ENCODE measurements at regions not wholly inside any gene's neighbourhood (a gene's known extent, or its start where the extent isn't known, plus 50 kb on each side); places are given as distances from the start of the nearest gene placed in this dataset.
"Not testable (repeated sequence)": the region's sequence is repeated elsewhere in the genome, so short reads cannot be mapped to it uniquely, and the experiment has no call there.

DNA sequence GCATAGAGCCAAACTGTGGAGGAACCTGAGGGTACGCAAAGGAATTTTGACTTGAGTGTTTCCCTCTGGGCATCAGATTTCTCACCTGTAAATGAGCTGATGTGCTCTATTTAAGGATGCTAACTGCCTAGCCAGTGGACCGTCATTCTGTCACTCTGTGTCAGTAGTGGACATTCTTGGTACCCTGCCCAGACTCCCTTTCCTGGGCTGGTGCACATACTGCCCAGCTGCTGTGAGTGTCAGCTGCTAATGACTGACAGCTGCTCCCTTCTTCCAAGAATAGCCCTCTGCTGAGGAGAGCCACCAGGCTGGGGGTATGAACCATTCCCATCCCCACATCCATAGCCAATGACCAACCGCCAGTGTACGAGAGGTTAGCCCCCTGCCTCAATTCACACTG is 193.1 kb upstream of the DAB1 start:
- DNase-seq, result no peak

DNA sequence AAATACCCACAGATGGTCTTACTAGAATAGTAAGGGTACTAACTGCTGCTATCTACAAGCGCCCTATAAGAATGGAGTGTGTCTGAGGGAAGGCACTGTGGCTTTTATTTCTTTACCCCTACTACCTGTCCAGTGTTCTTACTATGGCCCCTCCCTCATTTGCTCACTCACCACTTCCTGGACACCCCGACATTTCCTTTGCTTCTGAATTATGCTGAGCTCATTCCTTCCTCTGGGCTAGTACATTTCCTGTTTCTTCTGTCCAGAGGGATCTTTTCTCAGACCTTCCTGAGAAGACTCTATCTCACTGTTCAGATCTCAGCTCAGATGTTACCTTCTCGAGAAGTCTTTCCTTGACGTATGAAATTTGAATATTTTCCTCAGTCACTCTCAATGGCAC is 192.1 kb upstream of the DAB1 start:
- DNase-seq, result no peak

DNA sequence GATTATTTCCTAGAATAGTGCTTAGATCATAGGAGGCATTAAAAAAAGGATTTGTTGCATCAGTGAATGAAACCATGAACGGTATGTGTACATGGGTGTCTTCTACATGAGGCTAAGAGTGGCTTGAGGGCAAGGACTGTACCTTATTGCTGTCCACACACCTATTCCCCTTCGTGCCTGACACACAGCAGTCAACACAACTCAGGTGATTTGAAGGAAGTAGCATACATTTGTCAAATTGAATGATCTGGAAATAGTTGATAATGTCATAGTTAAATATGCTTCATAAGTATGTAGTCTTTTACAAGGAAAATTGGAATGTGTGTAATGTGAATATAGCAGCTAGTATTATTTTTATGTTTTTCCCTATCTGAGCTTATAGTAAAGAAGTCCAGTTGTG is 189.0 kb upstream of the DAB1 start:
- DNase-seq, result no peak

DNA sequence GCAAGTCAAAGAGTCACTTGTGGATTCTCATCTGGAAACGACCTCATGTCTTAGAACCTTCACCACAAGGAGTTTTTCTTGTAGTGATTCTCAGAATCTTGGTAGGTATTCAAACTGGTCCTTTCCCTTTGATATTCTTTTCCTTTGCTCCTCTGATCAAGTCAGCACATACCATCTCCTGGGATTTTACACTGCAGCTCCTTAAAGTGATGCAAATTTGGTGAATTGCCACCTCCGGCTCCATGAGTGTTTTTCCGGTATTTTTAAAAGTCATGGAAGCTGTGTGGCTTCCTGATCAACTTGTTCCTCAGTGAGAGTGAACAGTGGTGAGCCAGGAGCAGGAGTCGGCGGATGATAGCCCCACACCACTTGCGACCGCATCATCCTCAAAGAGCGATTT is 182.1 kb upstream of the DAB1 start:
- DNase-seq, result no peak

DNA sequence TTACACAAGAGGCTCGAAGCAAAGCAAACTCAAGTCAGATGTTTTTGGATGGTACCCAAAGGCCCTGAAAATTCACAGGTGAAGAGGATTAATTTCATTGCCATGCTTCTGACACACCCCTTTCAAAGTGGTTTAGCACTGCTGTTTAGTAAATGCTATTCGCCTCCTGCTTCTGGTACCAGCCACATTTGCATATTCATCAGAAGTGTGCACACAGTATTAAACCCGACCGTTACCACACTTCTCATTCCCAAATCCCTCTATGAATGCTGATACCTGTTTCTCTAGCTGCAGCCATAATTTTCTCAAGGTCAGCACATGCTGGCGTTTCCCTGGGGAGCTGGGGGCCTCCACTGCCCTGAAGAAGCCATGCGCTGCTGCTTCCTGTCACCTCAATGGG is 179.8 kb upstream of the DAB1 start:
- DNase-seq, result no peak

DNA sequence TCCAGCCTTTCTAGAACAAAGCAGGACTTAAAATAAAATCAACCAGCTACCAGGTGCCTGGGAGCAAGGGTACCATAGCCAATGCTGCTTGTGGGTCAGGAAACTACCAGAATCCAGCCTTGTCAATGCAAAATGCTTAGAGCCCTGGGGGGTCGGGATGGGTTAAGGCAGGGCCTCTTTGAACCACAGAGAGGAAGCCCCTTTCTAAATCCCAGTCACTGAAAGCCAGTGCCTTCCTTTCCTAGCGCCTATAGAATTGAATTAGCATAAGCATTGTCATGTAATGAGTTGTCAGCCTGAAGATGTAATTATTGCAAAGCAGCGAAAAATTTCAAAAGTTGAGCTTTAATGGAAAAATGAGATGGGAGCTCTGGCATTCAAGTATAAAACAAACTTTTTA is 176.6 kb upstream of the DAB1 start:
- DNase-seq, result no peak

DNA sequence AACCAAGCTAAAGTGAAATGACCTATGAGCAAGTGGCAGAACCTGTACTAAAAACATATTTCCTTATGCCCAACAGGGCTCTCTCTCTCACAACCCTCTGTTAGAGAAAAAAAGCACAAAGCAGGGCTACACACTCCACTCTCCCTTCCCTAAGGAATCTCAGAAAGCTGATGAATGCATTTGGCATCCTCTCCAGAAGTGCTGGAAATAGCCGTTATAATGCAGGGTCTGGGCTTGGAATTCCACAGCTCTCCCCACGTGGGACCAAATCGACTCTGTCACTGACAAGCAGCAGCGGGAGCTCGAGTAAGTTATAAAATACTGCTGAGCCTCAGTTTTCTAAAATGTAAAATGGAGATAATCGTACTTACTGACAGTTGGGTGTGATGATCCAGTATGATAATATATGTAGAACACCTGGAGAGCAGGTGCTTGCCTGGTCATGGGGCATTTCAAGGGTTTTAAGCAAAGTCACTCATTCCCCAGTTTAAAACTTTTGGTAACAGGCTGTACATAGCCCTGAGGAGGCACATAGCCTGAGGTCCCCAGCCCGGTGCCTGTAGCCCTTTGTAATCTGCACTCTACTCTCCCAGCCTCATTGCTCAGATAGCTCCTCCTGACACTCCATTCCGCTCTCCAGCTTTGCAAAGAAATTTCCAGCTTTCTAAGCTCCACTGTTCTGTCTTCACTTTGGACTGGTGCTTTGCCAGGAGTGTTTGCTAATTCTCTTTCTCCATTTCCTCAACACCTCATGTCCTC is 175.6 kb upstream of the DAB1 start:
- DNase-seq, result no peak

DNA sequence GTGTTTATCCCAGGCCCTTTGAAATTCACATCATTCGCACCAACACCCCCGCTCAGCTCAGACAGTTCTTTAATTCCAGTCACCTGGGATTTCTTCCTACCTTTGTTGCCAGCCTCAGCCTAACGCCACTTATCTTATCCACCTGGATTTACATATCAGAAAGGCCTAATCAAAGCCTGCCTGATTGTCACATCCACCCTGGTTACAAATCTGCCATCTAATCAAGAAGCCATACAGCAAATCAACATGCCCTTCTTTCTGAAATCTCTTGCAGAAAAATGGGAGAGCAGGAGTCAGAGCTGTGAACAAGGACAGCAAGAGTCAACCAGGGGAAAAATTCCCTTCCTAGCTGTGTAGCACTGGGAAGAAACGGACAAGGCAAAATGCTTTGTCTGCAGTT is 173.2 kb upstream of the DAB1 start:
- DNase-seq, result no peak

DNA sequence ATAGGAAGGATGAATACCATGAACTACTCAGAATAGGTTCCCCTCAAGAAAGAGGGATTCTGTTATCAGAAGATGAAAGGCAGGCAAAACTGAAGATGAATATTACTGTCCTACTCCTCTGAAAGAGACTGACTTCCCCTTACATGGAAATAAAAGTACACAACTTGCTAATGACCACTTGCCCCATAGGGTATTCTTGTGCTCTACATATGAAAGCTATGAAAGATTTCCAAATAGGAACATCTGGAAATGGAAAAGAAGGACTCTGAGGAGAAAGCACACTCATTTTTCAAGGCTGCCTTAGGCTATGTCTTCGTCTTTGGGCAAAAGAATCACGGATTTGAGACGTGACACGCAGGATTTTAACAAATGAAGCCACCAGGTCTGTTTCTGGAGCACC is 170.1 kb upstream of the DAB1 start:
- no peak for DNase-seq

DNA sequence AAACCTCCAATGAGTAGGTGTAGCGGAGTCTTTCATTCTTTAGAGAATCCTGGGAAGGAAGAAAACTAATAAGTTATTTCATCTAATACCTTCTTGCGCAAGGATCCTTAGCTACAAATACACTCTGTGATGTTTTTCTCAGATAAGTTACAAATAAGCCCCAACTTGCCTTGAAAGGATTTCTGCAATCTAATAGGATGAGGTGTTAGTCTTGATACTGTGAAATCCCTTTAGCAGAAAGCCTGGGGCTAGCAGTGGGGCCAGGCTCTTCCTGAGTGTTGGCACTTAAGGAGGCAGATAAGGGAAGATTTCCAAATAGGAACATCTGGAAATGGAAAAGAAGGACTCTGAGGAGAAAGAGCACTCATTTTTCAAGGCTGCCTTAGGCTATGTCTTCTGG is 168.0 kb upstream of the DAB1 start:
- no peak for DNase-seq

DNA sequence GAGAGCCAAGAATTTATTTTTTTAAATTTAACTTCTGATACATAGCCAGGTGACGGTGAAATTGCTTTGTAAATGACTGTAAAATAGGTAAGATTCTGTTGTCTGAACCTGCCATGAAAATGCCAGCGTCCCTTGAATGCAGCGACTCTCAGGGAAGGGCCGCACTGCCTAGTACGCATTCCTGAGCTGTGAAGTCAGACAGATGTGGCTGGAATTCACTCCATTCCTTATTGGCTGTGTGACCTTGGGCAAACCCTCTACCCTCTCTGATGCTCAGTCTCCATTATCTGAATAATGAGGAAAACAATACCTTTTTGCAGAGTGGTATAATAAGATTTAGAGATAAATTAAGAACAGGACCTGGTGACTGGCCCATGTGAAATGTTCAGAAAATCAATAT is 167.1 kb upstream of the DAB1 start:
- no peak for DNase-seq

DNA sequence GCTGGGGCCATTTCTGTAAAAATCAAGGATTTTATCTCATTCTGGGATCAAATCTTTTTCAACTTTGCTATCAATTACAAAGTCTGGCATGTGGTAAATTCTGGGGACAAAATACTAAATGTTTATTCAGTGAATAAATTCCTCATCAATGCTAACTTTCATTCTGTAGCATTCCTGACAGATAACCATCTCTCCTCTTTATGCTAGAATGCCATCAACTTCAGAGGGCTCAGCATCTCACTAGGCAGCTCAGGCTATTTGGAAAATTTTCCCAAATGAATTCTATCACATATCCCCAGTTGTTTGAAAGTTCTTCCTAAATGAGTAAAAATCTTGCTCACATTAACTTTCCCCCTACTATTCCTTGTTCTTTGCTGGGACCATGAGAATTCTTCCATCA is 163.0 kb upstream of the DAB1 start:
- DNase-seq, result no peak

DNA sequence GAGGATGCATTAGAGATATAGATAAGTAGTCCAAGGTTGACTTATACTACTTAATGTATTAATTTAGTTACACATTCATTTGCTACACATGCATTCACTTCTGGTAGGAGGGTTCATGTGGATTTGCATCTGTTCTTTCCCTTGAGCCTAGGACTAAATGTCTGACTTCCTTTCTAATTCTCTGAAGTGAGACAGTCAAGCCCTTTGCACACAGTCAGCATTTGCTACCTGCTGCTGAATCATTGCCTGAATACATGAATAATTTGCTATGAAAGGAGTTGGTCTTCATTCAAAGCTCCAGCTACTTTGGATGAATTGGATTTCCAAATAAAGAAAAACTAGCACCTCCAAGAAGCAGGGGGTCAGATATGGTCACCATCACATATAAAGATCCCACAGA is 154.8 kb upstream of the DAB1 start:
- no peak for DNase-seq

DNA sequence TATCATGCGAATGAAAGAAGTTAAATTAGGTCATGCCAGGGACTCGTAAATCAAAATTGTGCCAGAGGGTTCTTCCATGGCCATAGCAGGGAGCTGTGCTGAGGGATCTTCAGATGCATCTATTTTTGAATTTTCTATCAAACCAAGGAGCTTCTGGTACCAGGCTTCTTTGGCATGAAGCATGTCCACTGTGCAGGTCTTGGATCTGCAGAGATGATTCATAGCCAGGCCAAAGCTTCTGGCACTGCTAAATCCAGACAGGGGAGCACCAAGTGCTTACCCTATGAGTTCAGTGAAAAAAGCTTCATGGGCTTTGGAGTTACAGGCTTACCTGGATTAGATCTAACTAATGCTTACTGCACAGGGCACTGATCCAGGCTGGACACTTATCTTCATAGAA is 154.2 kb upstream of the DAB1 start:
- DNase-seq, result no peak

DNA sequence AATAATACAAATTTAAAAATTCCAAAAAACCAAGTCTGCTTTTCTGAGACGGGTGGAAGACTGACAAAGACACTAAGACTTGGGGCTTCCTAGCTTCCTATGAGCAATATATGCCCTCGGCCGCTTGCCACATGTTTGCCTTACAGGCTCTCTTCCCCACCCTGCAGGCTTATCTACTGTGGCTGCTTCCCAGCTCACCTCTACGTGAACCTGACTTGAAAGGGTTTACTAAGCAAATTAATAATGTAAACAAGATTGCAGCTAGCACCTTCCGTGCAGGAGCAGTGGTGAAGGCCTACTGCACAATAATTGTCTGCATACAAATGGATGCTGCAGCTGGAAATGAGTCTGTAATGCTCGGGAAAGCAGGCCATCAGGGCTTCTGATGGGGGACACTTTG is 152.9 kb upstream of the DAB1 start:
- no peak for DNase-seq

DNA sequence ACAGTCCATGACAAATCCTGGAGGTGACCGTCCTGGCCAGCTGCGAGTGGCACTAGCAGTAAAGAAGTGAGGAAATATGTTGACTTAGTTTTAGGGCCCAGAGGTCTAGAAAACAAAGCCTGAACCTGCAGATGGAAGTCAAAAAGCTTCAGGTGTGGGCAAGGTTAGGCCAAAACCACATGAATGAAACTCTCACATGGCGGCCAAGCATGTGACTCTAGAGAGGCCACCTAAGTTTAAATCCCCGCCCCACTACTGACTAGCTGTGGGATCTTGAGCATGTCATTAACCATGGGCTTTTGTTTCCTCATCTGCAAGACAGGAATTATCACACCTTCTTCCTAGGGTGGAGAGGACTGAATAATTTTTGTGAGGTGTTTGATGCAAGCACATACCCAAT is 148.2 kb upstream of the DAB1 start:
- DNase-seq, result no peak

DNA sequence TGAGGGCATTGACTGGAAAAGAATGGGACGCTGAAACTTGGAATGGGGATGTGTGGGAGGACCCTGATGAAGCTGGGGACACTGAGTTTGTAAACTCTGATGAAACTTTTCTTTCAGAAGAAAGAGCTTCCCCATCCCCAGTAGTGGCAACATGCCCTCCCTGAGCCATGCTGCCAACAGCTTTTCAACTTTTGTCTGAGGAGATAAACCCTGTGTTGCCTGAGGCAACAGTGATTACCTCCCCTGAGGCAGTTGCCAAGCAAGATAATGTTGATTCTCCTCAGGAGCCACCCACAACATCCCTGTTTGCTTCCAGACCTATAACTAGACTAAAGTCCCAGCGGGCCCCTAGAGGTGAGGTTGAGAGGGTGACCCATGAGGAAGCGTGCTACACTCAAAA is 134.2 kb upstream of the DAB1 start:
- not testable (repeated sequence) for DNase-seq

DNA sequence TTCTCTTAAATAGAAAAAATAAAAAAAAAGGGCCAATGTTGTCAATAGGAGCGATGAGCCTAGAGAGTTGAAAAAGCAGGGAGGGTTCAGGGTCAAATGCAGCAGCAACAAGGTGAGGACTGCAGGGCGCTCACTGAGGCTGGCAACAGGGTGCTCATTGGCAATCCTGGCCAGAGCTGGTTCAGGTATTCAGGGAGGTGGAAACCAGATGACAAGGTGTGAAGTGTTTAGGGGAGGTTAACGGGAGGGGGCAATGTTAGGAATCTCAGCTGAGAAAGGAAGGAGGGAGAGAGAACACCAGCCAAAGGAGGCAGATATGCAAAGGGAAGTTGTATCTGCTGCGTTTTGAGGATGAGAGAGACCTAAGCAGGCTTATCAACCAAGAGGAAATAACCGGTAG is 129.8 kb upstream of the DAB1 start:
- DNase-seq, result no peak

DNA sequence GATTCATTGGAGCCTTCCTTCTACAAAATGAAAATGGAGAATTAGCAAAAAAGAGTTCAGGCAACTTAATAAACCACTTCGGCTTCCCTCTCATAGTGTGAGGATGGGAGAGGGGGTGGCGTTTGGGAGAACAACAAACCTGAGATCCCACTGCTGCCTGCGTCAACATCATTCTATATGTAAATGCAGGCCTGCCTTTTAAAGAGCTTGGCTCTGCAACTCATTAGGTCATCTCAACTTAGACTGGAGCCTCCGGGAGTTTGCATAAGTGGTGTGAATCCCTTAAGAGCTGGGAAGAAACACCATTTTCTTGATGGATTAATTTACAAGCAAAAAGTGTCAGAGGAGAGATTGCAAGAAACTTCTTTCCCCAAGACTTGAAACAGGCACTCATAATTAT is 127.6 kb upstream of the DAB1 start:
- no peak for DNase-seq

DNA sequence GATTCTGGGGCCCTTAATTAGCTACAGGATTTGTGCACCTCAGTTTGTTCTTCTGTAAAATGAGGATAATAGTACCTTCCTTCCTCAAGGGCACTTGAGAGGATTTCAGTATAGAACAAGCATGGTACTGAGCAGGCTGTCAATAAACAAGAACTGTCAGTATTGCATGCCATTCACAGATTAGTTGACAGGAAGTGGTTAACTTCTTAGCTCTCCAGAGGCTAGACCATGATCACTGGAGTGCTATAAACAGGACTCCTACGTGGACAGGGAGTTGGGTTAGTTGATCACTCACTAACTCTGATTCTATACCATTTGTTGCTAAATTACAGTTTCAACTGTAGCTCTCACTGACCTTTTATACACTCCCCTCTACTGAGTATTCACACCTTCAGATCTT is 126.2 kb upstream of the DAB1 start:
- DNase-seq, result no peak

DNA sequence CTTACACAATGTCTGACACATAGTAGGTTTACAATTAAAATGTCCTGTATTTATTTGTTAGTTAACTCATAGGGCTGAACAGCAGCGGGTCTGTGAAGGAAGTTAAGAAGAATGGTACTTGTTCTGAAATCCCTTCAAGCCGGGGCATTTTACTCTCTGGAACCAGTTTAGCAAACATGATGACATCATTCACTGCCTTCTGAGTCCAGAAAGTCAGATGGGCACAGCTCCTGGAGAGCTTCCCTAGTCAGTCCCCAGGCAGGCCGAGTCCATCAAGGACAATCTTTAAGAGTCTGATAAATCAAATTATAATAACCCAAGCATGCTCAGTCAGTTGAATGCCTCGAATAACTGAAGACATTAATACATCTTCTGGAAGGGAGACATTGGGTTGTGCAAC is 125.4 kb upstream of the DAB1 start:
- DNase-seq, result no peak

DNA sequence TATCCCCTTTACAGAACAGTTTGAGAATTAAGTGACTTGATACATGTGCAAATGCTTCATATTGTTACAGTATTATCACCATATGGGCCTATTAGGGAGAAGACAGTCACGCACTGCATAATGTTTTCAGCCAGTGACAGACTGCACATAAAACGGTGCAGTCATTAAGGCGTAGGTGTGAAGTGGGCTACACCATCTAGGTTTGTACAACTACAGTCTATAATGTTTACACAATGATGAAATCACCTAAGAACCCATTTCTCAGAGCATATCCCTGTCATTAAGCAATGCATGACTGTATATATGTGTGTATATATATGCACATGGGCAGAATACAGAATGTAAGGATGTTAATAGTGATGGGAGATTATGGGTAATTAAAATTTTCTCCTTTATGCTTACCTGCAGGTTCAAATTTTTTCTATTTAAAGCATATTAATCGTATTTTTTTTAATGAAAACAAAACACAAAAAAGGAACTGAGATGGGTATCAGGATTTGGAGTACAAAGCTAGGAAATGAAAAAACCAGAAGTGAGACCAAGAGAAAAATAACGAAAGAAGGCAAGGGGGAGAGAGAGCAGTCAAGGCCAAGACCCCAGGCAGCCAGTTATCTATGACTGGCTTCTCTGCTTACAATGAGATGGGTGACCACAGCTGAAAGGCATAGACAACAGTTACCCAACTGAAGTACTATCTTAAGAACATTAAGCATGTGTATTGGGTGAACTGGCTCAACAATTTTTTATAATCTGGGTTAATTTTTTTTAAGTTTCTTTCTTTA is 122.9 kb upstream of the DAB1 start:
- no peak for DNase-seq

DNA sequence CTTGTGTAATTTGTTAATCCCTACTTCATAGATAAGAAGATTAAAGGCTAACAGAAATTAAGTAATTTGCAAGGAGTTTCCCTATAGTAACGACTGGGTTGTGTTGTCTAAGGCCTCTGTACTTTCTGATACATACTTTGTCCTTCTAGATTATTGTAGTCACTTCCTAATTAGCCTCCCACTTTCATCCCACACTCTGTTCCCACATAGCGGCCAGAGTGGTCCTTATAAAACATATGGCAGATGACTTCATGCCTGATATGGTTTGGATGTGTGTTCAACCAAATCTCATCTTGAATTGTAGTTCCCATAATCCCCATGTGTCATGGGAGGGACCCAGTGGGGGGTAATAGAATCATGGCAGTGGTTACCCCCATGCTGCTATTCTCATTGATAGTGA is 120.5 kb upstream of the DAB1 start:
- no peak for DNase-seq

DNA sequence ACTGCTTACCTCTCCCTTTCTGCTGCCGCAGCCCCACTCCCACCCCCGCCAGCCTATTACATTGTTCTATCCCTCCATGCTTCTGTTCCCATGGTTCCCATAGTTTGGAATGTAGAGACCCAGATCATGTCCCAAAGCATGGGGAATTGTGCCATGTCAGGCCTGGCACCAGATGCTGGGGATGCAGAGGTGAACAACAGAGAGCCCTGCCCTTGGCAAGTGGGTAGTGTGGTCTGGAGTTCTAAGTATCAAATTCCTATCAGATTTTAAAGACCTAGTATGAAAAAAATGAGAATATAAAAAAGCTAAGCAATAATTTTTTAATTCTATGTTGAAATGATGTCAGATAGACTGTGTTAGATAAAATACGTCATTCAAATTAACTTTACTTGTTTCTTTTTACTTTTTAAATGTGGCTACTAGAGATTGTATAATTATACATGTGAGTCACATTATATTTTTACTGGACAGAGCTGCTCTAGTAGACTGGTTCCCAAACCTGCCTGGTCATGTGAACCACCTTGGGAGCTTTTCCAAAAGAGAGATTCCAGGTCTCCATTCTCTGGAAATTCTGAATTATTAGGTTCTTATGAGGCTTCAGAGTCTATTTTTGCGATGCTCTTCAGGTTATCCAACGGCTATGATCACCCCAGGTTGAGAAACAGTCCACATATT is 113.0 kb upstream of the DAB1 start:
- no peak for DNase-seq

All from right forelimb (tissue), 1 donor.